Mesendoderm (in vitro differentiated cells): ENCODE measurements at regions not wholly inside any gene's neighbourhood (a gene's known extent, or its start where the extent isn't known, plus 50 kb on each side); places are given as distances from the start of the nearest gene placed in this dataset.

Experiments
- DNase-seq: peaks from one replicate; pipeline ENCODE4 v3.0.0; 2013
- H2AK5ac ChIP-seq: 2 replicates; pipeline ENCODE4 v1.6.1; 2013; ENCODE audit warnings: low read length, inconsistent platforms
- H2BK120ac ChIP-seq: 2 replicates; pipeline ENCODE4 v1.6.1; 2013; ENCODE audit warnings: low read depth, mild to moderate bottlenecking, low read length, moderate library complexity, mixed read lengths
- H2BK15ac ChIP-seq: replicated peaks from 2 replicates; pipeline ENCODE4 v1.6.1; 2013; ENCODE audit warnings: low read depth, mild to moderate bottlenecking, moderate library complexity
- H2BK5ac ChIP-seq: 2 replicates; pipeline ENCODE4 v1.6.1; 2013; ENCODE audit warnings: low read length, inconsistent platforms
- H3K18ac ChIP-seq: 2 replicates; pipeline ENCODE4 v1.6.1; 2013; ENCODE audit warnings: mild to moderate bottlenecking, low read length, mixed read lengths
- H3K23ac ChIP-seq: one replicate; pipeline ENCODE4 v1.6.1; 2013; ENCODE audit warnings: low read length
- H3K27ac ChIP-seq: 2 replicates; pipeline ENCODE4 v1.5.1; 2013; ENCODE audit warnings: low read depth, mild to moderate bottlenecking, inconsistent platforms, low read length, moderate library complexity
- H3K27me3 ChIP-seq: 2 replicates; pipeline ENCODE4 v1.6.1; 2013; ENCODE audit warnings: low read length, control low read depth, mild to moderate bottlenecking, inconsistent platforms; ENCODE audit not compliant: insufficient read depth, poor library complexity
- H3K36me3 ChIP-seq: 2 replicates; pipeline ENCODE4 v1.6.1; 2013; ENCODE audit warnings: low read length, inconsistent platforms; ENCODE audit not compliant: control insufficient read depth, insufficient read depth
- H3K4ac ChIP-seq: one replicate; pipeline ENCODE4 v1.6.1; 2013; ENCODE audit warnings: low read depth, mild to moderate bottlenecking, low read length, moderate library complexity
- H3K4me1 ChIP-seq: 2 replicates; pipeline ENCODE4 v1.6.1; 2013; ENCODE audit warnings: low read depth, low read length, inconsistent platforms; ENCODE audit not compliant: control insufficient read depth
- H3K4me2 ChIP-seq: 2 replicates; pipeline ENCODE4 v1.6.1; 2013; ENCODE audit warnings: low read length
- H3K4me3 ChIP-seq: 2 replicates; pipeline ENCODE4 v1.5.1; 2013; ENCODE audit warnings: mild to moderate bottlenecking, low read length
- H3K56ac ChIP-seq: one replicate; pipeline ENCODE4 v1.6.1; 2013; ENCODE audit warnings: low read length
- H3K79me1 ChIP-seq: 2 replicates; pipeline ENCODE4 v1.6.1; 2013; ENCODE audit warnings: low read length, inconsistent platforms
- H3K79me2 ChIP-seq: 2 replicates; pipeline ENCODE4 v1.6.1; 2013; ENCODE audit warnings: mild to moderate bottlenecking, low read length; ENCODE audit not compliant: control insufficient read depth, insufficient read depth
- H3K9ac ChIP-seq: 2 replicates; pipeline ENCODE4 v1.6.1; 2013; ENCODE audit warnings: low read length, inconsistent platforms
- H4K5ac ChIP-seq: one replicate; pipeline ENCODE4 v1.6.1; 2013; ENCODE audit warnings: low read length
- H4K8ac ChIP-seq: one replicate; pipeline ENCODE4 v1.6.1; 2013; ENCODE audit warnings: low read depth, mild to moderate bottlenecking, control low read depth, low read length, moderate library complexity
- WGBS: extraction: QIAGEN DNeasy Blood & Tissue Kit; methylation state at CpG from one replicate; pipeline ENCODE4 v1.1.7; 2013; ENCODE audit warnings: low lambda C conversion rate, missing lambda C conversion rate; ENCODE audit not compliant: insufficient coverage; ENCODE audit errors: extremely low coverage; 5-methylcytosine and 5-hydroxymethylcytosine counted together

- no peaks in the 10 kb centered on the region for H3K4me1 ChIP-seq
- no peak overlapping the region for H4K5ac ChIP-seq
- H3K27me3 ChIP-seq = no peaks in the 10 kb centered on the region
- no peak overlapping the region for H3K27ac ChIP-seq
- WGBS = no CpG with 5 or more reads among the region's 3 CpGs
- H4K8ac ChIP-seq = no peak overlapping the region
- no peaks in the 10 kb centered on the region for H3K36me3 ChIP-seq
- no peak overlapping the region for H3K23ac ChIP-seq
- H3K4ac ChIP-seq = no peak overlapping the region
- H3K56ac ChIP-seq = no peak overlapping the region
- no peaks in the 10 kb centered on the region for H3K79me2 ChIP-seq
- no peak for DNase-seq
- H2BK15ac ChIP-seq = no peak overlapping the region
- H3K9ac ChIP-seq = no peak overlapping the region
- H3K18ac ChIP-seq = no peak overlapping the region
- H2BK5ac ChIP-seq = no peak overlapping the region
- H2BK120ac ChIP-seq = no peak overlapping the region
- H3K79me1 ChIP-seq = no peaks in the 10 kb centered on the region
- H2AK5ac ChIP-seq = no peak overlapping the region
- H3K4me2 ChIP-seq = no peak overlapping the region
- no peak overlapping the region for H3K4me3 ChIP-seq
These were observed 229.8 kb upstream of the KIRREL3 start for GRCh38 chr11:127230392-127230791.

- H3K27me3 ChIP-seq = no peaks in the 10 kb centered on the region
- no peak overlapping the region for H2AK5ac ChIP-seq
- H2BK120ac ChIP-seq = no peak overlapping the region
- H3K56ac ChIP-seq = no peak overlapping the region
- no peak overlapping the region for H3K4me2 ChIP-seq
- H3K36me3 ChIP-seq = no peaks in the 10 kb centered on the region
- no peak overlapping the region for H2BK5ac ChIP-seq
- H4K5ac ChIP-seq = no peak overlapping the region
- no peak for DNase-seq
- H3K79me2 ChIP-seq = no peaks in the 10 kb centered on the region
- no peak overlapping the region for H4K8ac ChIP-seq
- H2BK15ac ChIP-seq = no peak overlapping the region
- no peak overlapping the region for H3K27ac ChIP-seq
- no peaks in the 10 kb centered on the region for H3K79me1 ChIP-seq
- H3K4ac ChIP-seq = no peak overlapping the region
- H3K4me1 ChIP-seq = no peaks in the 10 kb centered on the region
- H3K4me3 ChIP-seq = no peak overlapping the region
- WGBS = no CpG with 5 or more reads among the region's 2 CpGs
- no peak overlapping the region for H3K18ac ChIP-seq
- H3K9ac ChIP-seq = no peak overlapping the region
- no peak overlapping the region for H3K23ac ChIP-seq
These were observed 226.4 kb upstream of the KIRREL3 start for GRCh38 chr11:127226949-127227348.

GRCh38 chr11:127226380-127226779, 225.8 kb upstream of the KIRREL3 start:
- Histone ChIP-seq H3K56ac (no peak overlapping the region), H3K4ac (no peak overlapping the region), H2AK5ac (no peak overlapping the region), H3K4me1 (no peaks in the 10 kb centered on the region), H3K36me3 (no peaks in the 10 kb centered on the region), H4K5ac (no peak overlapping the region), H3K27ac (no peak overlapping the region), H3K4me2 (no peak overlapping the region), H2BK120ac (no peak overlapping the region), H3K9ac (no peak overlapping the region), H3K23ac (no peak overlapping the region), H3K79me2 (no peaks in the 10 kb centered on the region), H3K27me3 (no peaks in the 10 kb centered on the region), H2BK5ac (no peak overlapping the region), H3K4me3 (no peak overlapping the region), H2BK15ac (no peak overlapping the region), H4K8ac (no peak overlapping the region), H3K18ac (no peak overlapping the region), H3K79me1 (no peaks in the 10 kb centered on the region)
- WGBS = no CpG with 5 or more reads among the region's 1 CpG
- DNase-seq = no peak

- Histone ChIP-seq H3K4me1 (no peaks in the 10 kb centered on the region), H2AK5ac (no peak overlapping the region), H2BK15ac (no peak overlapping the region), H2BK120ac (no peak overlapping the region), H3K4ac (no peak overlapping the region), H3K27ac (no peak overlapping the region), H3K79me1 (no peaks in the 10 kb centered on the region), H3K4me2 (no peak overlapping the region), H3K79me2 (no peaks in the 10 kb centered on the region), H3K36me3 (no peaks in the 10 kb centered on the region), H3K23ac (no peak overlapping the region), H3K18ac (no peak overlapping the region), H4K8ac (no peak overlapping the region), H3K27me3 (no peaks in the 10 kb centered on the region), H4K5ac (no peak overlapping the region), H3K4me3 (no peak overlapping the region), H2BK5ac (no peak overlapping the region), H3K9ac (no peak overlapping the region), H3K56ac (no peak overlapping the region)
- no peak for DNase-seq
- no CpG with 5 or more reads among the region's 1 CpG for WGBS
These were observed 225.0 kb upstream of the KIRREL3 start for GRCh38 chr11:127225619-127226018.

GRCh38 chr11:127224276-127224675, 223.7 kb upstream of the KIRREL3 start:
- H3K27ac ChIP-seq = no peak overlapping the region
- H4K8ac ChIP-seq = no peak overlapping the region
- H3K23ac ChIP-seq = no peak overlapping the region
- H2BK5ac ChIP-seq = no peak overlapping the region
- H3K4ac ChIP-seq = no peak overlapping the region
- no peak overlapping the region for H4K5ac ChIP-seq
- H2AK5ac ChIP-seq = no peak overlapping the region
- DNase-seq = no peak
- H3K56ac ChIP-seq = no peak overlapping the region
- no peak overlapping the region for H3K9ac ChIP-seq
- H2BK120ac ChIP-seq = no peak overlapping the region
- no peaks in the 10 kb centered on the region for H3K27me3 ChIP-seq
- no peak overlapping the region for H3K4me3 ChIP-seq
- no peak overlapping the region for H3K18ac ChIP-seq
- no peaks in the 10 kb centered on the region for H3K79me2 ChIP-seq
- no peaks in the 10 kb centered on the region for H3K4me1 ChIP-seq
- no CpG with 5 or more reads among the region's 2 CpGs for WGBS
- no peaks in the 10 kb centered on the region for H3K79me1 ChIP-seq
- no peak overlapping the region for H3K4me2 ChIP-seq
- no peaks in the 10 kb centered on the region for H3K36me3 ChIP-seq
- H2BK15ac ChIP-seq = no peak overlapping the region

- Histone ChIP-seq H3K9ac (no peak overlapping the region), H2BK5ac (no peak overlapping the region), H3K56ac (no peak overlapping the region), H3K4me1 (no peaks in the 10 kb centered on the region), H3K4me2 (no peak overlapping the region), H3K79me1 (no peaks in the 10 kb centered on the region), H3K23ac (no peak overlapping the region), H2BK120ac (no peak overlapping the region), H4K8ac (no peak overlapping the region), H3K4me3 (no peak overlapping the region), H3K36me3 (no peaks in the 10 kb centered on the region), H3K27ac (no peak overlapping the region), H4K5ac (no peak overlapping the region), H3K18ac (no peak overlapping the region), H2BK15ac (no peak overlapping the region), H3K27me3 (no peaks in the 10 kb centered on the region), H2AK5ac (no peak overlapping the region), H3K4ac (no peak overlapping the region), H3K79me2 (no peaks in the 10 kb centered on the region)
- no CpG with 5 or more reads among the region's 5 CpGs for WGBS
- no peak for DNase-seq
These were observed 223.1 kb upstream of the KIRREL3 start for GRCh38 chr11:127223633-127224032.
